Activated CD4-positive, alpha-beta T cell treated with anti-CD3 and anti-CD28 coated beads for 24 hours (primary cell): ENCODE measurements at regions not wholly inside any gene's neighbourhood (a gene's known extent, or its start where the extent isn't known, plus 50 kb on each side); places are given as distances from the start of the nearest gene placed in this dataset.
"Not testable (repeated sequence)": the region's sequence is repeated elsewhere in the genome, so short reads cannot be mapped to it uniquely, and the experiment has no call there.

Experiments used
- DNase-seq, 2 donors: peaks; one replicate each; pipeline ENCODE4 v3.0.0-alpha.2; 2020; ENCODE audit warnings: low read depth in 2 of 2

GRCh38 chr6:92644104-92644791, 775.1 kb downstream of the EPHA7 start:
- DNase-seq, result not testable (repeated sequence)

GRCh38 chr6:92635553-92636153, 783.7 kb downstream of the EPHA7 start:
- DNase-seq, result no peak

GRCh38 chr6:92634561-92634960, 784.8 kb downstream of the EPHA7 start:
- no peak for DNase-seq

- no peak for DNase-seq
Measured at GRCh38 chr6:92623431-92623830, 795.9 kb downstream of the EPHA7 start.

- DNase-seq, result no peak
Measured at GRCh38 chr6:92617721-92618120, 801.6 kb downstream of the EPHA7 start.

- DNase-seq, result no peak
Measured at GRCh38 chr6:92608751-92609150, 810.6 kb downstream of the EPHA7 start.

GRCh38 chr6:92593201-92593600, 826.2 kb downstream of the EPHA7 start:
- DNase-seq, result no peak

- DNase-seq, result no peak
Measured at GRCh38 chr6:92589996-92590395, 829.4 kb downstream of the EPHA7 start.

GRCh38 chr6:92588148-92588547, 831.2 kb downstream of the EPHA7 start:
- DNase-seq, result no peak

GRCh38 chr6:92587525-92587924, 831.8 kb downstream of the EPHA7 start:
- no peak for DNase-seq

- no peak for DNase-seq
Measured at GRCh38 chr6:92586236-92586977, 833.0 kb downstream of the EPHA7 start.

GRCh38 chr6:92582211-92582610, 837.1 kb downstream of the EPHA7 start:
- no peak for DNase-seq

GRCh38 chr6:92577077-92577719, 842.2 kb downstream of the EPHA7 start:
- no peak for DNase-seq

GRCh38 chr6:92568541-92568940, 850.8 kb downstream of the EPHA7 start:
- no peak for DNase-seq

GRCh38 chr6:92566632-92567031, 852.7 kb downstream of the EPHA7 start:
- DNase-seq, result no peak

GRCh38 chr6:92564376-92564775, 855.0 kb downstream of the EPHA7 start:
- no peak for DNase-seq

- DNase-seq, result no peak
Measured at GRCh38 chr6:92559611-92560010, 859.7 kb downstream of the EPHA7 start.

- no peak for DNase-seq
Measured at GRCh38 chr6:92559003-92559402, 860.4 kb downstream of the EPHA7 start.

GRCh38 chr6:92550501-92550900, 868.9 kb downstream of the EPHA7 start:
- no peak for DNase-seq

- no peak for DNase-seq
Measured at GRCh38 chr6:92545861-92546260, 873.5 kb downstream of the EPHA7 start.

GRCh38 chr6:92541448-92542060, 877.8 kb downstream of the EPHA7 start:
- no peak for DNase-seq

- no peak for DNase-seq
Measured at GRCh38 chr6:92538926-92539325, 880.4 kb downstream of the EPHA7 start.
